ENCODE measurements at regions not wholly inside any gene's neighbourhood (a gene's known extent, or its start where the extent isn't known, plus 50 kb on each side); places are given as distances from the start of the nearest gene placed in this dataset.
"Not testable (repeated sequence)": the region's sequence is repeated elsewhere in the genome, so short reads cannot be mapped to it uniquely, and the experiment has no call there.

- Histone ChIP-seq H3K27ac (ENCODE audit: low read length) (no peak overlapping the region), H3K4me3 (ENCODE audit: low read length) (no peak overlapping the region), H3K4me1 (ENCODE audit: control insufficient read depth, insufficient read depth, low read length) (no peaks in the 10 kb centered on the region), H3K36me3 (ENCODE audit: control insufficient read depth, insufficient read depth, low read length) (no peaks in the 10 kb centered on the region), H3K9me3 (replicated peaks; ENCODE audit: control insufficient read depth, low read depth, low read length) (no peaks in the 10 kb centered on the region), H3K27me3 (ENCODE audit: control insufficient read depth, insufficient read depth, low read length) (no peaks in the 10 kb centered on the region)
- 83% methylated on average over 1 of the region's 2 CpGs for WGBS (ENCODE audit: insufficient coverage)
- no peak for DNase-seq
Observed at GRCh38 chr5:25481463-25481862, 836.7 kb upstream of the CDH10 start.

GRCh38 chr5:25459082-25459481 is 814.3 kb upstream of the CDH10 start:
- no peak for DNase-seq
- no peaks in the 10 kb centered on the region for H3K36me3 ChIP-seq (ENCODE audit: control insufficient read depth, insufficient read depth, low read length)
- no peaks in the 10 kb centered on the region for H3K27me3 ChIP-seq (ENCODE audit: control insufficient read depth, insufficient read depth, low read length)
- no peaks in the 10 kb centered on the region for H3K4me1 ChIP-seq (ENCODE audit: control insufficient read depth, insufficient read depth, low read length)
- H3K4me3 ChIP-seq (ENCODE audit: low read length), result no peak overlapping the region
- H3K9me3 ChIP-seq (replicated peaks; ENCODE audit: control insufficient read depth, low read depth, low read length), result peaks cover 2% of the 10 kb centered on the region
- no CpG with 5 or more reads among the region's 1 CpG for WGBS (ENCODE audit: insufficient coverage)
- H3K27ac ChIP-seq (ENCODE audit: low read length), result no peak overlapping the region

GRCh38 chr5:25458628-25459027 is 813.9 kb upstream of the CDH10 start:
- no peak overlapping the region for H3K4me3 ChIP-seq (ENCODE audit: low read length)
- WGBS (ENCODE audit: insufficient coverage), result no CpG with 5 or more reads among the region's 2 CpGs
- DNase-seq, result no peak
- H3K36me3 ChIP-seq (ENCODE audit: control insufficient read depth, insufficient read depth, low read length), result no peaks in the 10 kb centered on the region
- H3K9me3 ChIP-seq (replicated peaks; ENCODE audit: control insufficient read depth, low read depth, low read length), result no peaks in the 10 kb centered on the region
- no peaks in the 10 kb centered on the region for H3K27me3 ChIP-seq (ENCODE audit: control insufficient read depth, insufficient read depth, low read length)
- no peak overlapping the region for H3K27ac ChIP-seq (ENCODE audit: low read length)
- H3K4me1 ChIP-seq (ENCODE audit: control insufficient read depth, insufficient read depth, low read length), result no peaks in the 10 kb centered on the region

DNA sequence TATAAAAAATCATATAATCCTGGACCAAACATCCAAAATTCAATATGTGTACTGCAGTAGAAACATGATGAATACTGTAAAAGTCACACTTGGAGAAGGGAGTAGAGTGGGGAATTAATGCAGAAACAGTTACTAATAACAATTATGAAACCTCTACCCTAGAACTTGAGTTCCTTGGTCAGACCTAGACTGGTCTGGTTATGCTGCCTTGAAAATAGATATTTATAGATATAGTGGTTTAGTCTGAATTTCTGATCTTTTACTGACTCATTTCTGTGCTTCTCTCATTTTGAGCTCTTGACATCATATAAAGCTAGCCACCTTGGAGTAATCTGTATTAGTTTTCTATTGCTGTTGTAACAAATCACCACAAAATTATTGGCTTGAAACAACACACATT is 808.7 kb upstream of the CDH10 start:
- H3K36me3 ChIP-seq (ENCODE audit: control insufficient read depth, insufficient read depth, low read length), result no peaks in the 10 kb centered on the region
- H3K27ac ChIP-seq (ENCODE audit: low read length), result no peak overlapping the region
- no peak overlapping the region for H3K4me3 ChIP-seq (ENCODE audit: low read length)
- H3K4me1 ChIP-seq (ENCODE audit: control insufficient read depth, insufficient read depth, low read length), result no peaks in the 10 kb centered on the region
- no peaks in the 10 kb centered on the region for H3K9me3 ChIP-seq (replicated peaks; ENCODE audit: control insufficient read depth, low read depth, low read length)
- no peaks in the 10 kb centered on the region for H3K27me3 ChIP-seq (ENCODE audit: control insufficient read depth, insufficient read depth, low read length)
- no peak for DNase-seq

DNA sequence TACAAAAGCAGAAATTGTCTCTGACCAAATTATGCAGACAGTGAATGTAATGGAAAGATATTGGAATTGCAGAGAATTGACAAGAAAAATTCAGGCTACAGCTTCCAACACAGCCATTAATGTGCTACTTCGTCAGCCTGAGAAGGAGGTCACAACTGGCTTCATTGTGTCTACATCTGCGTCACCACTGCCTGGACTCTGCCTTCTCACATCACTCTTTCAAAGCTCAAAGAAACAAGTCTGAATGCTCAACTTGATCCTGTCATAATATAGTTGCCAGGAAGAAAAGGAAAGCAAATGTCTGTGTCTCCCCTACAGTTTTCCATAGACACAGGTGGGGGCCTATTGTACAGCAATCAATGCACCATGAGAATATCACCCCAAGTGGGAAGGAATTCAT is 806.5 kb upstream of the CDH10 start:
- no CpG with 5 or more reads among the region's 2 CpGs for WGBS (ENCODE audit: insufficient coverage)
- Histone ChIP-seq H3K36me3 (ENCODE audit: control insufficient read depth, insufficient read depth, low read length) (no peaks in the 10 kb centered on the region), H3K27me3 (ENCODE audit: control insufficient read depth, insufficient read depth, low read length) (no peaks in the 10 kb centered on the region), H3K27ac (ENCODE audit: low read length) (no peak overlapping the region), H3K4me3 (ENCODE audit: low read length) (no peak overlapping the region), H3K9me3 (replicated peaks; ENCODE audit: control insufficient read depth, low read depth, low read length) (no peaks in the 10 kb centered on the region), H3K4me1 (ENCODE audit: control insufficient read depth, insufficient read depth, low read length) (no peaks in the 10 kb centered on the region)
- no peak for DNase-seq

- WGBS (ENCODE audit: insufficient coverage), result 84% methylated on average over 6 of the region's 10 CpGs
- no peak overlapping the region for H3K4me3 ChIP-seq (ENCODE audit: low read length)
- H3K9me3 ChIP-seq (replicated peaks; ENCODE audit: control insufficient read depth, low read depth, low read length), result no peaks in the 10 kb centered on the region
- DNase-seq, result no peak
- H3K4me1 ChIP-seq (ENCODE audit: control insufficient read depth, insufficient read depth, low read length), result no peaks in the 10 kb centered on the region
- no peaks in the 10 kb centered on the region for H3K27me3 ChIP-seq (ENCODE audit: control insufficient read depth, insufficient read depth, low read length)
- H3K27ac ChIP-seq (ENCODE audit: low read length), result no peak overlapping the region
- H3K36me3 ChIP-seq (ENCODE audit: control insufficient read depth, insufficient read depth, low read length), result no peaks in the 10 kb centered on the region
Observed at GRCh38 chr5:25448646-25449045, 803.9 kb upstream of the CDH10 start.

GRCh38 chr5:25448190-25448621 is 803.4 kb upstream of the CDH10 start:
- Histone ChIP-seq H3K27me3 (ENCODE audit: control insufficient read depth, insufficient read depth, low read length) (no peaks in the 10 kb centered on the region), H3K4me1 (ENCODE audit: control insufficient read depth, insufficient read depth, low read length) (no peaks in the 10 kb centered on the region), H3K4me3 (ENCODE audit: low read length) (no peak overlapping the region), H3K36me3 (ENCODE audit: control insufficient read depth, insufficient read depth, low read length) (no peaks in the 10 kb centered on the region), H3K27ac (ENCODE audit: low read length) (no peak overlapping the region), H3K9me3 (replicated peaks; ENCODE audit: control insufficient read depth, low read depth, low read length) (no peaks in the 10 kb centered on the region)
- no peak for DNase-seq
- WGBS (ENCODE audit: insufficient coverage), result 43% methylated on average over 3 of the region's 6 CpGs

GRCh38 chr5:25446061-25446420 is 801.3 kb upstream of the CDH10 start:
- not testable (repeated sequence) for H3K4me3 ChIP-seq (ENCODE audit: low read length); DNase-seq; H3K4me1 ChIP-seq (ENCODE audit: control insufficient read depth, insufficient read depth, low read length); H3K36me3 ChIP-seq (ENCODE audit: control insufficient read depth, insufficient read depth, low read length); H3K27me3 ChIP-seq (ENCODE audit: control insufficient read depth, insufficient read depth, low read length); H3K27ac ChIP-seq (ENCODE audit: low read length); H3K9me3 ChIP-seq (replicated peaks; ENCODE audit: control insufficient read depth, low read depth, low read length)
- no CpG with 5 or more reads among the region's 3 CpGs for WGBS (ENCODE audit: insufficient coverage)

GRCh38 chr5:25445381-25446060 is 800.7 kb upstream of the CDH10 start:
- H3K27ac ChIP-seq (ENCODE audit: low read length); H3K4me3 ChIP-seq (ENCODE audit: low read length); DNase-seq; H3K27me3 ChIP-seq (ENCODE audit: control insufficient read depth, insufficient read depth, low read length); H3K9me3 ChIP-seq (replicated peaks; ENCODE audit: control insufficient read depth, low read depth, low read length); H3K36me3 ChIP-seq (ENCODE audit: control insufficient read depth, insufficient read depth, low read length); H3K4me1 ChIP-seq (ENCODE audit: control insufficient read depth, insufficient read depth, low read length): not testable (repeated sequence)
- WGBS (ENCODE audit: insufficient coverage), result 100% methylated on average over 1 of the region's 10 CpGs

DNA sequence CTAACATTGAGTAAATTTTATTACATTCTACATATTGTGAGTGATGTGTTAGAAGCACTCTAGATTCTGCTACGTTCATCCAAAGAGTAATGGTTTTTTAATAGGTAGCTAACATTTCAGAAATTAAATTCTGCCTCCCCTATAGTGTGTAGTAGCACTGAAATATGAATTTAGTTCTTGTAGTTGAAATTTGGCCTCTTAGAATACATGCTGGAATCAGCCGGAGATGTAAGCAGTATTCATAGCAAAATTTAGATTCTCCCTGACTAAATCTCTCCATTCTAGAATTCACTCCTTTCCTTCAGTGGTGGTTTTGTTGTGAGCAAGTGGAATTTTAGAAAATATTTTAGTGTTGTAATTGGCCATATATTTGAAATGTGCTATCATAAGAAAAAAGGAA is 799.9 kb upstream of the CDH10 start:
- no peaks in the 10 kb centered on the region for H3K9me3 ChIP-seq (replicated peaks; ENCODE audit: control insufficient read depth, low read depth, low read length)
- no peaks in the 10 kb centered on the region for H3K36me3 ChIP-seq (ENCODE audit: control insufficient read depth, insufficient read depth, low read length)
- H3K27ac ChIP-seq (ENCODE audit: low read length), result no peak overlapping the region
- WGBS (ENCODE audit: insufficient coverage), result no CpG with 5 or more reads among the region's 2 CpGs
- H3K27me3 ChIP-seq (ENCODE audit: control insufficient read depth, insufficient read depth, low read length), result no peaks in the 10 kb centered on the region
- H3K4me1 ChIP-seq (ENCODE audit: control insufficient read depth, insufficient read depth, low read length), result no peaks in the 10 kb centered on the region
- H3K4me3 ChIP-seq (ENCODE audit: low read length), result no peak overlapping the region
- no peak for DNase-seq

GRCh38 chr5:25441810-25442209 is 797.0 kb upstream of the CDH10 start:
- Histone ChIP-seq H3K4me3 (ENCODE audit: low read length) (no peak overlapping the region), H3K27me3 (ENCODE audit: control insufficient read depth, insufficient read depth, low read length) (no peaks in the 10 kb centered on the region), H3K27ac (ENCODE audit: low read length) (no peak overlapping the region), H3K9me3 (replicated peaks; ENCODE audit: control insufficient read depth, low read depth, low read length) (peaks cover 2% of the 10 kb centered on the region), H3K36me3 (ENCODE audit: control insufficient read depth, insufficient read depth, low read length) (no peaks in the 10 kb centered on the region), H3K4me1 (ENCODE audit: control insufficient read depth, insufficient read depth, low read length) (no peaks in the 10 kb centered on the region)
- DNase-seq, result no peak
- WGBS (ENCODE audit: insufficient coverage), result no CpG with 5 or more reads among the region's 4 CpGs

Data from muscle of leg (tissue), 3 donors.